Duodenal mucosa (tissue), 2 donors: ENCODE measurements at regions not wholly inside any gene's neighbourhood (a gene's known extent, or its start where the extent isn't known, plus 50 kb on each side); places are given as distances from the start of the nearest gene placed in this dataset.

Source experiments
- H3K27ac ChIP-seq: one replicate; pipeline ENCODE4 v1.7.0; 2013; ENCODE audit warnings: low read depth, low read length
- H3K27me3 ChIP-seq, 2 donors: one replicate each; pipeline ENCODE4 v1.7.0; 2013; ENCODE audit warnings: low read length in 2 of 2, control low read depth in 1 of 2; ENCODE audit not compliant: insufficient read depth in 2 of 2, control insufficient read depth in 1 of 2
- H3K36me3 ChIP-seq, 2 donors: one replicate each; pipeline ENCODE4 v1.7.0; 2013; ENCODE audit warnings: low read length in 2 of 2, control low read depth in 1 of 2; ENCODE audit not compliant: insufficient read depth in 2 of 2, control insufficient read depth in 1 of 2
- H3K4me1 ChIP-seq, 2 donors: one replicate each; pipeline ENCODE4 v1.7.0; 2013; ENCODE audit warnings: low read length in 2 of 2, control low read depth in 1 of 2; ENCODE audit not compliant: insufficient read depth in 2 of 2, control insufficient read depth in 1 of 2
- H3K4me3 ChIP-seq, 2 donors: one replicate each; pipeline ENCODE4 v1.7.0; 2013; ENCODE audit warnings: low read length in 2 of 2, low read depth in 1 of 2
- H3K9ac ChIP-seq, 2 donors: one replicate each; pipeline ENCODE4 v1.7.0; 2013; ENCODE audit warnings: low read length in 2 of 2, low read depth in 1 of 2
- H3K9me3 ChIP-seq, 2 donors: one replicate each; pipeline ENCODE4 v1.7.0; 2013; ENCODE audit warnings: low read length in 2 of 2, control low read depth in 1 of 2; ENCODE audit not compliant: control insufficient read depth in 1 of 2

DNA sequence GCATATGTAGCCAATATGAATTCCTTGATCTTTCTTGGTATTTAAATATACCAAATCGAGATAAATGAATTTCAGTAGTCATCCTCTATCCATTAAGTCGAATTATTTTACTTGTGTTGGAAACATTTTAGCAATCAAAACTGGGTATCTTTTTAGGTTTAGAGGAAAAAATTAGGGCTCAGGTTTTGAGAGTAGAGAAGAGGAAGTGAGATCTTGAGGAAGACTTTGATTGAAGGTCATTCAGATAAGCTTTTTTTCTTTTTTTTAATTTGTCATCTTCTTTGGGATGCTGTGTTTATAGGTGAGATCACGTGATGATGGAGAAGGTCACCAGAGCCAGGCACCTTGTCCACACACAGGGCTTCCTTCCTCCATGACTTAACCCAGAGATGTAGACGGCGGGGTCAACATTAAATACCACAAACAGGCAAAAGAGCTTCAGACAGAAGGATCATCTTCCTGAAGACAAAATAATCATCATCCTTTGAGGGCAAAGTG is 750.1 kb downstream of the RNF144A start:
- Histone ChIP-seq H3K27me3 (no peaks in the 10 kb centered on the region), H3K36me3 (no peaks in the 10 kb centered on the region), H3K27ac (no peak overlapping the region), H3K4me3 (no peak overlapping the region), H3K9me3 (no peaks in the 10 kb centered on the region), H3K9ac (no peak overlapping the region), H3K4me1 (no peaks in the 10 kb centered on the region)

DNA sequence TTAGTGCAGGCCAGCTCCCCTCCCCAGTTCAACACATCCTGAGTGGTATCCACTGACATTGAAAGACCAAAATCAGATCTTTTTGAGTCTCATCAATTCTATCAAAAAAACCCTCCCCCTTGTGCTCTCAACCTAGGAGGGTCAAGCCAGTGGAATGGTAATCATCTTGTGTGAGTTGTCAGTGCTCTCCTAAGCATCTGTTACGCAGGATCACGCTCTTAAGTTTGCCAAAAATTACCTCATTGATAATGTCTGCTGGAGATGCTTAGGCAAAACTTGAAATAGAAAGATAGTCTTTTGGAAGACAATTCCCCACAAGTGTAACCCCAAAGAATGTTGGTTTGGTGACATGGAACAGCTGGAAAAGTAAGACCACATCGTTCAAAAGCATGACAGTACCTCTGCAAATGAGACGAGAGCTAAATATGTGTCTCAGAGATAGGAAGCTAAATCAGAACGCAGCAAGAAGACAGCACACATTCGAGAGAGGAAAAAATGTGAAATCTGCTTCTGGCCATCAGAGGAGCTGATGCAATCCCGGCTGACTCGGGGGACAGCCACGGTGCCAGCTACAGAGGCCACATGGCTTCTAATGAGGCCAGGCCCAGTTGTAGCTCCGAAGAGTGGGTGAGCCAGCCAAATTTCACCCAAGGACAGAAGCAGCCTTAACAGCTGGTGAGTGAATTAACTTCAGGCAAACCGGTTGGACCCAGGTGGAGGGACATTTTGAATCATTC is 753.9 kb downstream of the RNF144A start:
- Histone ChIP-seq H3K9ac (no peak overlapping the region), H3K27me3 (no peaks in the 10 kb centered on the region), H3K27ac (no peak overlapping the region), H3K4me1 (no peaks in the 10 kb centered on the region), H3K36me3 (no peaks in the 10 kb centered on the region), H3K9me3 (no peaks in the 10 kb centered on the region), H3K4me3 (no peak overlapping the region)

DNA sequence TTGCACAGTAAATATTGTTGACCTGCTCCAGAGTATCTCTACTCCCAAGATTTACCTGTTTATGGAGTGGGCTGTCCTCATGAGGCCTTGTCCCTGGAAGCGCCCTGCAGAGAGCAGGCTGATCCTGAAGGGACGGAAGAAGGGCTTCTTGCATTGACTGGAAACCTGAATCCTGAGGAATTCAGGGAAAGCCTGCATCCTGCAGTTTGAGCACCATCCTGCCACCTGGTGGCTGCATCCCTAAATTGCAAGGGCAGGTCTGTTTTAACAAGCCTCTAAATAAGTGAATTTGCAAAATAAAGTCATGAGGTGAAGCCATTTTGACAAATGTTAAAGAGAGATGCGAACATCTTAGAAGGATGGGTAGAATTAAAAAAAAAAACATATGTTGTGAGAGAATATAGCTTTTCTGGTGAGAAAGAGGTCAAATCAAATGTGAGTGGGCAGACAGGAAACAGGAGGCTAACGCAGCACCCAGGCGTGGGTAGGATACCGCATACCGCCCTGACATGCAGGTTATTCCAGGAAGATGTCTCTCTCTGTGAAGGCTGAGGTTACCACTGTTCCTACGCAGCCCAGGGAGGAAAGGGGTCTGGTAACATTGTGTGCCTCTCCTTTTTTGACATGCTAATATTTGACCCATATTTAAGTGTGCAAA is 754.9 kb downstream of the RNF144A start:
- no peaks in the 10 kb centered on the region for H3K9me3 ChIP-seq
- no peak overlapping the region for H3K9ac ChIP-seq
- no peak overlapping the region for H3K4me3 ChIP-seq
- no peaks in the 10 kb centered on the region for H3K4me1 ChIP-seq
- H3K36me3 ChIP-seq = no peaks in the 10 kb centered on the region
- no peak overlapping the region for H3K27ac ChIP-seq
- H3K27me3 ChIP-seq = no peaks in the 10 kb centered on the region

DNA sequence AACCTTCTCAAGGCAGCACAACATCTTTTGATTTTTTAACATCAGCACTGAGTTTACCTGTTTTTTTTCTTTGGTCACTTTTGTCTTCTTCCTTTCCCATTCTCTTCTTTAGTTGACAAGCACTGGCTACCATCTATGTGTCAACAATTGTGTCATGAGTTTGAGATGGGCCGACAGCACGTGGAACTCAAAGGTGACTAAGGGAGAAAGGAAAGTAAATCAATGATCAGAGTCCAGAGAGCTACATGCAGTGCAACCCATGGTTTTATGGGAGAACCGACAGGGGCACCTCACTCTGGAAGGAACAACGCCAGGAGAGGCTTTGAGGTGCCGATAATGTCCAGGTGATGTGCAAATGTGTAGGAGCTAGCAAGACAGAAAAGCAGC is 755.5 kb downstream of the RNF144A start:
- H3K36me3 ChIP-seq = no peaks in the 10 kb centered on the region
- no peaks in the 10 kb centered on the region for H3K27me3 ChIP-seq
- H3K27ac ChIP-seq = no peak overlapping the region
- H3K4me3 ChIP-seq = no peak overlapping the region
- H3K4me1 ChIP-seq = no peaks in the 10 kb centered on the region
- no peak overlapping the region for H3K9ac ChIP-seq
- no peaks in the 10 kb centered on the region for H3K9me3 ChIP-seq

DNA sequence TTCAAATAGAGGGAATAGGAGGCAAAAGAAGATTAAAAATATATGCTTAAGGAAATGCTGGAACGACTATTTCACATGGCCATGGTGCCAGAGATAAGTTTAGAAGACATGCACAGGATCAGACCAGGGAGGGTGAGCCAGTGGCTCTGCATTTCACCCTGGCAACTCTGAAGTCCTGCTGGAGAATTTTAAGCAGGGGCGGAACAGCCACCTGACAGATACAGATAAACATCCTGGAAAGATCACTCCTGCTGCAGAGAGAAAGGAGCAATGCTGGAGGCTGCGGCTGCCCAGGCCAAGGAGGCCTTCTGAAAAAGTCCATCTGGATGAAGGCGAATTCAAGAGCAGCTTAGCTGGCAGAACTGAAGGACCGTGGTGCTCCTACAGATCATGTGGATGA is 755.9 kb downstream of the RNF144A start:
- Histone ChIP-seq H3K9ac (no peak overlapping the region), H3K4me3 (no peak overlapping the region), H3K27me3 (no peaks in the 10 kb centered on the region), H3K27ac (no peak overlapping the region), H3K36me3 (no peaks in the 10 kb centered on the region), H3K9me3 (no peaks in the 10 kb centered on the region), H3K4me1 (no peaks in the 10 kb centered on the region)

DNA sequence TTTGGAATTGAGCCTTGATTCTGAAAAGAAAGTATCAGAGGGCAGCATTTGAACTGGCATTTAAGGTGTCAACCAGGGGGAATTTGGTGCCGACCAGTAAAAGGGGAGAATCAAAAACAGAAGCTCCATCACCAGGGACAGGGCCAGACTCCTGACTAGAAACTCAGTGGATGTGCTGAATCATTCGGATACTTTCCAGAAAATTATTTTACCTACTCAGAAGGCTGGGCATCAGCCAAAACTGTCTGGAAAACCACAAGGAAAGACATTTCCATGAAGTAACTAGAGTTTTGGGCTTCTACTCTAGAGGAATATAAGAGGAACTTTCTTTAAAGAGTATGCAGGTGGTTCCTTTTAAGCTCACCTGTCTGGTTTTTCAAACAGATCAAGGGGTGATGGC is 756.6 kb downstream of the RNF144A start:
- H3K4me1 ChIP-seq = no peaks in the 10 kb centered on the region
- H3K4me3 ChIP-seq = no peak overlapping the region
- H3K27me3 ChIP-seq = no peaks in the 10 kb centered on the region
- H3K9me3 ChIP-seq = no peaks in the 10 kb centered on the region
- H3K27ac ChIP-seq = no peak overlapping the region
- H3K36me3 ChIP-seq = no peaks in the 10 kb centered on the region
- no peak overlapping the region for H3K9ac ChIP-seq

DNA sequence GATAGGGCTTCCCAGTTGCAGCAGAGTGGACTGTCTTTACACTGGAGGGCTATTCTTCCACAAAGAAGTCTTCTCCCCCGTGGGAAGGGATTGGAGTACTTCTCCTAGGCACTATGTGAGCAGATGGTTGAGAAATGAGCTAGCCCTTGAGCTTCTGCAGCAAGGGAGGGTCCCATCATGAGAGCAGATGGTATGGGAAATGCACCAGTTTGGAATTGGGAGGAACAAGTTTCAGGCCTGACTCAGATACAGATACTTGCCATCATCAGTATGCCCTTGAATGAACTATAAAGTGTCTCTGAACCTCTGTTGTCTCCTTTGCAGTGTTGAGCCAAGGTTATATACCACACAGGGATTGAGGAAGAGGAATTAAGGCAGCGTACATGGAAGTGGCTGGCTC is 757.4 kb downstream of the RNF144A start:
- H3K4me3 ChIP-seq = no peak overlapping the region
- H3K36me3 ChIP-seq = no peaks in the 10 kb centered on the region
- H3K27me3 ChIP-seq = no peaks in the 10 kb centered on the region
- H3K9ac ChIP-seq = no peak overlapping the region
- no peaks in the 10 kb centered on the region for H3K9me3 ChIP-seq
- no peaks in the 10 kb centered on the region for H3K4me1 ChIP-seq
- H3K27ac ChIP-seq = no peak overlapping the region

DNA sequence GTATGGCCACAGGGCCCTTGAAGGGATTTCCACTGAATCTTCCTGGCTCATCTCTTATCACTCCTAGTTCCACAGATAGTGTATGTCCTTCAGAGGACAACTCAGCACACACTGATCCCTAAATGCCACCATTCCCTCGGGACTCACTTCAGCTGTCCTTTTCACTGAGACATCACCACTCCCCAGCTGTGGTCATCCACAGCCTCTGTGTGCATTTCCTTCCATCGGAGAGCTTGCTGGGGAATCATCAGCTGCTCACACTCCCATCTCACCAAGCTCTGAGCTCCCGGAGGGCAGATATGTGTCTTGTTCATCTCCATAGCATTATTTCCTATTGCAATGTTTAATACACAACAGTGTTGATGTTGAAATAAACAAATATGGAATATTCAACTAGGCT is 759.5 kb downstream of the RNF144A start:
- H3K4me3 ChIP-seq = no peak overlapping the region
- H3K9ac ChIP-seq = no peak overlapping the region
- no peaks in the 10 kb centered on the region for H3K9me3 ChIP-seq
- no peaks in the 10 kb centered on the region for H3K4me1 ChIP-seq
- H3K27me3 ChIP-seq = no peaks in the 10 kb centered on the region
- H3K36me3 ChIP-seq = no peaks in the 10 kb centered on the region
- H3K27ac ChIP-seq = no peak overlapping the region

DNA sequence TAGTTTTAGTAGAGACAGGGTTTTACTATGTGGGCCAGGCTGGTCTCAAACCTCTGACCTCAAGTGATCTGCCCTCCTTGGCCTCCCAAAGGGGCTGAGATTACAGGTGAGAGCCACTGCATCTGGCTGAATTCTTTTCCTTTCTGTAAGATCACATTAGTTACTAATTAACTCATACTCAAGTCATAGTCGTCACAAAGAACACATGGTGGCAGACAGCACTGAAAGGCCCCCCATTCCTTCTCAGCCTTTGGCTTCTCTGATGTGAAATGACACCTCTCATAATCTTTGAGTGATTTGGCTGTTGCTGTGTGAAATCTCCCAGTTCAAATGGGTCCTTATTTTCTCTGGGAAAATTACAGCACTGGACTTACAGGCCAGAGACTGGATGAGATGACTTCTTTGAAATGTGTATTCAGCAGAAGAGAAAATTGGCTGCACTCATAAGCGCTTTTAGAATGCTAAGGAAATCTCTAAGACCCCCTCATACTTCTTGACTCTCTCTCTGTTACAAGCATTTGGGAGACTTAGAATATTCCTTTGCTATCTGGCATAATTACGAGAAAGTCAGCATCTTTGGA is 764.8 kb downstream of the RNF144A start:
- no peaks in the 10 kb centered on the region for H3K9me3 ChIP-seq
- no peak overlapping the region for H3K27ac ChIP-seq
- H3K4me1 ChIP-seq = no peaks in the 10 kb centered on the region
- H3K9ac ChIP-seq = no peak overlapping the region
- no peaks in the 10 kb centered on the region for H3K27me3 ChIP-seq
- no peak overlapping the region for H3K4me3 ChIP-seq
- no peaks in the 10 kb centered on the region for H3K36me3 ChIP-seq

DNA sequence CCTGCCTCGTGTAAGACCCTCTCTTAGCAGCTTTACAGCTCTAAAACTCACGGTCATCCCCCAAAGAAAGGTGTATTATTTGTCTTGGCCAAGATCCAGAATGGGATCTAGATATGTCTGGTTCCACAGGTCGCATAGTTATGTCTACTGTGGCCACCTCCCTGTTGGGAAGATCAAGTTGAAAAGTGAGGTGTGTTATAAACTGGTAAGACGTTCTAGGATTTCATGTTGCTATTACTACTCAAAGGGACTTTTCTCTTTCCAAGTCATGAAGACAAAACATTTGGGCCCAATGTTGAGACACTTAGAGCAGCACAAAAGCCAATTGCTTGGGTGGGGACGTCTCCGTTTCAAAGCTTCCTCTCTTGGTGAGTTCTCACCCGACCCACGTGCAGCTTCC is 766.0 kb downstream of the RNF144A start:
- no peaks in the 10 kb centered on the region for H3K4me1 ChIP-seq
- H3K9ac ChIP-seq = no peak overlapping the region
- no peak overlapping the region for H3K27ac ChIP-seq
- no peaks in the 10 kb centered on the region for H3K9me3 ChIP-seq
- H3K4me3 ChIP-seq = no peak overlapping the region
- H3K27me3 ChIP-seq = no peaks in the 10 kb centered on the region
- H3K36me3 ChIP-seq = no peaks in the 10 kb centered on the region
